Hepatocyte (in vitro differentiated cells): ENCODE measurements at regions not wholly inside any gene's neighbourhood (a gene's known extent, or its start where the extent isn't known, plus 50 kb on each side); places are given as distances from the start of the nearest gene placed in this dataset.
"Not testable (repeated sequence)": the region's sequence is repeated elsewhere in the genome, so short reads cannot be mapped to it uniquely, and the experiment has no call there.

Experiments used
- DNase-seq: peaks from one replicate; pipeline ENCODE4 v3.0.0-alpha.2; 2016; ENCODE audit warnings: low spot score
- H2AFZ ChIP-seq: fragments of 200-600 bp; sonication (generic); 2 replicates; pipeline ENCODE4 v1.6.0; 2016; ENCODE audit warnings: antibody characterized with exemption, mild to moderate bottlenecking
- H3K27ac ChIP-seq: fragments of 200-600 bp; sonication (generic); 2 replicates; pipeline ENCODE4 v1.5.1; 2016; ENCODE audit warnings: mild to moderate bottlenecking
- H3K27me3 ChIP-seq: fragments of 200-600 bp; sonication (generic); 2 replicates; pipeline ENCODE4 v1.6.1; 2016
- H3K36me3 ChIP-seq: fragments of 200-600 bp; sonication (generic); replicated peaks from 2 replicates; pipeline ENCODE4 v1.5.1; 2016; ENCODE audit warnings: low read depth; ENCODE audit not compliant: insufficient read depth
- H3K4me1 ChIP-seq: fragments of 200-600 bp; sonication (generic); 2 replicates; pipeline ENCODE4 v1.5.1; 2016; ENCODE audit warnings: mild to moderate bottlenecking, moderate library complexity; ENCODE audit not compliant: insufficient read depth
- H3K4me2 ChIP-seq: fragments of 200-600 bp; sonication (generic); 2 replicates; pipeline ENCODE4 v1.6.0; 2016
- H3K4me3 ChIP-seq: fragments of 200-600 bp; sonication (generic); 2 replicates; pipeline ENCODE4 v1.5.1; 2016; ENCODE audit warnings: mild to moderate bottlenecking
- H3K79me2 ChIP-seq: fragments of 200-600 bp; sonication (generic); 2 replicates; pipeline ENCODE4 v1.6.0; 2017; ENCODE audit warnings: mild to moderate bottlenecking
- H3K9me2 ChIP-seq: fragments of 200-600 bp; sonication (generic); replicated peaks from 2 replicates; pipeline ENCODE4 v1.6.0; 2017; ENCODE audit warnings: mild to moderate bottlenecking; ENCODE audit not compliant: insufficient read depth
- H3K9me3 ChIP-seq: fragments of 200-600 bp; sonication (generic); 2 replicates; pipeline ENCODE4 v1.5.1; 2016; ENCODE audit warnings: low read depth, mild to moderate bottlenecking
- H4K20me1 ChIP-seq: fragments of 200-600 bp; sonication (generic); 2 replicates; pipeline ENCODE4 v1.6.0; 2016; ENCODE audit warnings: mild to moderate bottlenecking; ENCODE audit not compliant: insufficient read depth, poor library complexity, severe bottlenecking
- CTCF ChIP-seq: fragments of 200-600 bp; sonication (generic); IDR thresholded peaks from 2 replicates; pipeline ENCODE4 v1.5.1; 2016; ENCODE audit warnings: antibody characterized with exemption, mild to moderate bottlenecking; ENCODE audit not compliant: poor library complexity
- EZH2 ChIP-seq: fragments of 200-600 bp; sonication (generic); IDR thresholded peaks from 2 replicates; pipeline ENCODE4 v1.6.1; 2016; ENCODE audit warnings: antibody characterized with exemption, mild to moderate bottlenecking, borderline replicate concordance
- EZH2phosphoT487 ChIP-seq: fragments of 200-600 bp; sonication (generic); IDR thresholded peaks from one replicate; pipeline ENCODE4 v1.6.1; 2018; ENCODE audit warnings: antibody characterized with exemption, mild to moderate bottlenecking, low read depth, moderate library complexity; ENCODE audit not compliant: unreplicated experiment, severe bottlenecking
- WGBS: methylation state at CpG from one replicate; pipeline ENCODE4 v1.1.6; 2016; ENCODE audit warnings: low lambda C conversion rate; ENCODE audit errors: missing lambda C conversion rate; 5-methylcytosine and 5-hydroxymethylcytosine counted together

- H3K9me3 ChIP-seq = no peaks in the 10 kb centered on the region
- H3K9me2 ChIP-seq = no peaks in the 10 kb centered on the region
- no peaks in the 10 kb centered on the region for H3K36me3 ChIP-seq
- no peaks in the 10 kb centered on the region for H3K4me1 ChIP-seq
- H2AFZ ChIP-seq = no peak overlapping the region
- H3K27me3 ChIP-seq = no peaks in the 10 kb centered on the region
- H3K4me3 ChIP-seq = no peak overlapping the region
- no peaks in the 10 kb centered on the region for H4K20me1 ChIP-seq
- DNase-seq = peak; percentile 38
- WGBS = 69% methylated on average over 11 of the region's 11 CpGs
- H3K27ac ChIP-seq = no peak overlapping the region
- TF ChIP-seq CTCF = no peak
- no peak for TF ChIP-seq EZH2phosphoT487
- TF ChIP-seq EZH2 = no peak
- H3K4me2 ChIP-seq = no peak overlapping the region
- H3K79me2 ChIP-seq = no peaks in the 10 kb centered on the region
These were observed 104.6 kb upstream of the KLF13 start for GRCh38 chr15:31221936-31222515.

DNA sequence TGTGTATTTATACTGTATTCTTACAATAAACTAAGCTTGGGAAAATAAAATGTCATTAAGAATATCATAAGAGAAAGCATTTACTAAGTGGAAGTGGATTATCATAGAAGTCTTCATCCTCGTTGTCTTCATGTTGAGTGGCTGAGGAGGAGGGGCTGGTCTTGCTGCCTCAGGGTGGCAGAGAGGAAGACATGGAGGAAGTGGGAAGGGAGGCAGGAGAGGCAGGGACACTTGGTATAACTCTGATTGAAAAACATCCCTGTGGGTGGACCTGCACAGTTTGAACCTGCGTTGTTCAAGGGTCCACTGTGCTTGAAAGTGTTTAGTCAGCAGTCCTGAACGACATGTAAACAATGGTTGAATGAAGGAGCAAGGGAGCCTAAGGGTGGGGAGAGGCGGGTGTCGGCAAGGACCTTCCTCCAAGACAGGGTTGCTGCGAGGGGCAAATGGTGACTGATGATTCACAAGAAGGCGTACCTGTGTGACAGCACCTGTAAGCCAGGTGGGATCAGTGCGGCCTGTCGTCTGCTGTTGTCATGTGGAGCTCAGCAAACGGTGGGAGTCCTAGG is 103.8 kb upstream of the KLF13 start:
- H3K4me3 ChIP-seq = no peak overlapping the region

DNA sequence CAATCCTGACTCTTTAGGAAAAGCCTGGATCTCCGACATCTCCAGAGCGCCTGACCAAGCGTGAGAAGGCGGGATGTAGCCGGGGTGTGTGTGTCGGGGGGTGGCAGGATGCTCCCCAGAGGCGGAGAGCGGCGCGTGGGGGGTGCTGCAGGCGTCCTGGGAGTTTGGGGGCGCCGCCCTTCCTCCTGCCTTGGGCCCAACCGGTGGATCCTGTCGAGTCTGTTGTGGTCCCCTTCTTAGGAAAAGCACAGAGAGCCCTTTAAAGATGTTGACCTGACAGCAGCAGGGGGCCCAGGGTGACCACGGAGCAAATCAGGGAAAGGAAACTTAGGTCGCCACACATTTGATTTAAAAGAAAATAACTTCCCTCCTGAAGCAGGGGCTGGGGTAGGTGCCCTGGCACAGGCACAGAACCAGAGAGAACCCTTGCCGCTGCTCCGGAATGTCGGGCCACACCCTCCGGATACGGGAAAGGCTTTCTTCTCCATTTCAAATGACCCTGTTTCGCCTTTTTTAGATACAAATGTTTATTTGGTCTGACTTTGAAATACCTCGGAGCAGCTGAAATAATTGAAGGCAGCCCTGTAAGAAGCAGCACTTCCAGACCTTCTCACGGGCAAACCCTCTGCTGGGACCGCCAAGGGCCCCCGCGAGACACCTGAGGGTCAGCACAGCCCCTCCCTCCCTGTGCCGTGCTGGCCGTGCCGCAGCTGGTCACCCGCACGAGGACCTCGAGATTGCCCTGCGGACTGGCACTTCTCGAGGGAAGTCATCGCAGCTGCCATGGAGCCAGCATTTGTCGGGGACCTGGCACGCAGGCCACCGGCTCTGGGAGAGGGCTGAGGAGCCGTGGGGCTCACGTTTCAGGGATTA is 102.9 kb upstream of the KLF13 start:
- no peaks in the 10 kb centered on the region for H3K4me1 ChIP-seq
- no peaks in the 10 kb centered on the region for H3K27me3 ChIP-seq
- no peak overlapping the region for H3K4me3 ChIP-seq
- no peaks in the 10 kb centered on the region for H3K79me2 ChIP-seq
- no peaks in the 10 kb centered on the region for H3K36me3 ChIP-seq
- no peaks in the 10 kb centered on the region for H4K20me1 ChIP-seq
- H3K4me2 ChIP-seq = no peak overlapping the region
- no peak for DNase-seq
- H3K9me2 ChIP-seq = no peaks in the 10 kb centered on the region
- no peaks in the 10 kb centered on the region for H3K9me3 ChIP-seq
- no peak overlapping the region for H3K27ac ChIP-seq
- no peak for TF ChIP-seq EZH2phosphoT487
- TF ChIP-seq CTCF = no peak
- TF ChIP-seq EZH2 = no peak
- no peak overlapping the region for H2AFZ ChIP-seq
- 78% methylated on average over 42 of the region's 42 CpGs for WGBS

More for the DNA sequence above, 103.8 kb upstream of the KLF13 start:
- Histone ChIP-seq H2AFZ (no peak overlapping the region), H3K9me2 (no peaks in the 10 kb centered on the region), H4K20me1 (no peaks in the 10 kb centered on the region), H3K27ac (no peak overlapping the region), H3K36me3 (no peaks in the 10 kb centered on the region), H3K4me1 (no peaks in the 10 kb centered on the region), H3K4me2 (no peak overlapping the region), H3K27me3 (no peaks in the 10 kb centered on the region), H3K79me2 (no peaks in the 10 kb centered on the region), H3K9me3 (no peaks in the 10 kb centered on the region)
- WGBS = 65% methylated on average over 10 of the region's 10 CpGs
- TF ChIP-seq EZH2 (no peak), CTCF (no peak), EZH2phosphoT487 (no peak)
- DNase-seq = no peak

GRCh38 chr15:31224661-31225060 is 102.0 kb upstream of the KLF13 start:
- DNase-seq, H3K9me3 ChIP-seq, H3K36me3 ChIP-seq, H4K20me1 ChIP-seq, H3K4me1 ChIP-seq, H3K4me2 ChIP-seq, H3K27ac ChIP-seq, H3K4me3 ChIP-seq, H3K9me2 ChIP-seq, H2AFZ ChIP-seq, H3K79me2 ChIP-seq, H3K27me3 ChIP-seq: not testable (repeated sequence)
- WGBS = 81% methylated on average over 4 of the region's 4 CpGs
